HFF-Myc (cell line): ENCODE measurements at regions not wholly inside any gene's neighbourhood (a gene's known extent, or its start where the extent isn't known, plus 50 kb on each side); places are given as distances from the start of the nearest gene placed in this dataset.

Experiments used
- DNase-seq: peaks from one replicate; pipeline ENCODE4 v3.0.0-alpha.2; 2011; ENCODE audit warnings: low read depth; ENCODE audit errors: extremely low read depth
- H3K4me3 ChIP-seq: replicated peaks from 2 replicates; pipeline ENCODE4 v1.5.1; 2011; ENCODE audit warnings: low read depth, mild to moderate bottlenecking, control low read depth, low read length
- CTCF ChIP-seq: IDR thresholded peaks from 2 replicates; pipeline ENCODE4 v1.5.1; 2012; ENCODE audit warnings: mild to moderate bottlenecking, low read depth, low read length, control low read depth; ENCODE audit errors: missing control alignments

- no peak for TF ChIP-seq CTCF
- no peak for DNase-seq
- no peak overlapping the region for H3K4me3 ChIP-seq
These were observed 385.1 kb downstream of the DTWD2 start for GRCh38 chr5:118603278-118603677.

- TF ChIP-seq CTCF: no peak
- no peak for DNase-seq
- H3K4me3 ChIP-seq: no peak overlapping the region
These were observed 390.0 kb downstream of the DTWD2 start for GRCh38 chr5:118598311-118598710.

- no peak for TF ChIP-seq CTCF
- no peak overlapping the region for H3K4me3 ChIP-seq
- no peak for DNase-seq
These were observed 390.8 kb downstream of the DTWD2 start for GRCh38 chr5:118597543-118597942.

- no peak overlapping the region for H3K4me3 ChIP-seq
- DNase-seq: no peak
- no peak for TF ChIP-seq CTCF
These were observed 392.1 kb downstream of the DTWD2 start for GRCh38 chr5:118596255-118596654.

- no peak overlapping the region for H3K4me3 ChIP-seq
- no peak for DNase-seq
- TF ChIP-seq CTCF: peak; percentile 36
These were observed 395.4 kb downstream of the DTWD2 start for GRCh38 chr5:118593003-118593328.

GRCh38 chr5:118592229-118593002 lies 395.9 kb downstream of the DTWD2 start:
- TF ChIP-seq CTCF: no peak
- H3K4me3 ChIP-seq: no peak overlapping the region
- no peak for DNase-seq

- no peak for TF ChIP-seq CTCF
- DNase-seq: no peak
These were observed 397.5 kb downstream of the DTWD2 start for GRCh38 chr5:118590806-118591205.

More at GRCh38 chr5:118590806-118591205, 397.5 kb downstream of the DTWD2 start:
- H3K4me3 ChIP-seq: no peak overlapping the region
